Caco-2 (cell line): ENCODE measurements at regions not wholly inside any gene's neighbourhood (a gene's known extent, or its start where the extent isn't known, plus 50 kb on each side); places are given as distances from the start of the nearest gene placed in this dataset.
A peak's percentile ranks its signal among the peaks of the same experiment; 100 is the strongest.

Experiments
- BruUV-seq: library from RNA; stranded (reverse); fragments of 400-500 nt; replicated peaks from 2 replicates; lab custom pipeline; 2021; lab: Mats Ljungman, UMichigan
- CTCF ChIA-PET: fragments of 300-600 bp; sonication (Branson Sonifier 250); formaldehyde crosslinking; loops from one replicate; lab custom pipeline; 2022; ENCODE audit warnings: antibody characterized with exemption; lab: Charles Lee
- POLR2A ChIA-PET: fragments of 300-600 bp; sonication (Branson Sonifier 250); formaldehyde crosslinking; loops from one replicate; lab custom pipeline; 2022; ENCODE audit warnings: antibody characterized with exemption; lab: Charles Lee
- DNase-seq, 2 experiments: peaks; one replicate each; pipeline versions ENCODE4 v3.0.0 to v3.0.0-alpha.2; 2020 to 2022
- H3K27me3 ChIP-seq: replicated peaks from 2 replicates; pipeline ENCODE4 v1.6.0; 2011; ENCODE audit warnings: low read length; ENCODE audit not compliant: control insufficient read depth, insufficient read depth
- H3K36me3 ChIP-seq: 2 replicates; pipeline ENCODE4 v1.5.1; 2011; ENCODE audit warnings: low read length; ENCODE audit not compliant: control insufficient read depth, insufficient read depth
- H3K4me1 ChIP-seq: fragments of 250-450 bp; sonication (Bioruptor Pico); 2 replicates; pipeline ENCODE4 v1.5.1; 2020; ENCODE audit warnings: mild to moderate bottlenecking
- H3K4me3 ChIP-seq: 2 replicates; pipeline ENCODE4 v1.5.1; 2011; ENCODE audit warnings: low read depth, mild to moderate bottlenecking, control low read depth, low read length
- H3K9me3 ChIP-seq: fragments of 250-450 bp; sonication (Bioruptor Pico); 2 replicates; pipeline ENCODE4 v1.5.1; 2020; ENCODE audit warnings: mild to moderate bottlenecking, moderate library complexity
- H3K27ac Mint-ChIP-seq: one replicate; pipeline ENCODE4 v1.8.0; 2022; ENCODE audit warnings: mixed read lengths; ENCODE audit not compliant: unreplicated experiment
- H3K27me3 Mint-ChIP-seq: one replicate; pipeline ENCODE4 v1.8.0; 2022; ENCODE audit warnings: mixed read lengths; ENCODE audit not compliant: insufficient read depth, unreplicated experiment
- H3K36me3 Mint-ChIP-seq: one replicate; pipeline ENCODE4 v1.8.0; 2022; ENCODE audit warnings: mild to moderate bottlenecking, mixed read lengths; ENCODE audit not compliant: insufficient read depth, unreplicated experiment
- H3K4me1 Mint-ChIP-seq: one replicate; pipeline ENCODE4 v1.8.0; 2022; ENCODE audit warnings: low read depth, mixed read lengths; ENCODE audit not compliant: unreplicated experiment
- H3K4me3 Mint-ChIP-seq: one replicate; pipeline ENCODE4 v1.8.0; 2022; ENCODE audit warnings: mild to moderate bottlenecking, moderate library complexity, mixed read lengths; ENCODE audit not compliant: unreplicated experiment
- H3K9me3 Mint-ChIP-seq: one replicate; pipeline ENCODE4 v1.8.0; 2022; ENCODE audit warnings: mixed read lengths; ENCODE audit not compliant: unreplicated experiment
- intact Hi-C: fragments of 100-400 bp; cut with micrococcal nuclease; formaldehyde crosslinking; loops from one replicate; pipeline ENCODE4 v1.10.0; 2022; ENCODE audit not compliant: unreplicated experiment
- TF ChIP-seq, protein P1 (sequence below), 2 experiments: fragments of 200-600 bp in 1 of 2; IDR thresholded peaks; 1 replicate in 1 of 2; 2 replicates in 1 of 2; pipeline versions ENCODE4 v1.5.1 to v1.8.0; 2011 to 2022; ENCODE audit warnings: antibody characterized with exemption in 1 of 2, control low read depth in 1 of 2, inconsistent platforms in 1 of 2, low read depth in 1 of 2, low read length in 1 of 2, mild to moderate bottlenecking in 1 of 2, moderate library complexity in 1 of 2; ENCODE audit not compliant: insufficient read depth in 1 of 2, severe bottlenecking in 1 of 2, unreplicated experiment in 1 of 2

DNA sequence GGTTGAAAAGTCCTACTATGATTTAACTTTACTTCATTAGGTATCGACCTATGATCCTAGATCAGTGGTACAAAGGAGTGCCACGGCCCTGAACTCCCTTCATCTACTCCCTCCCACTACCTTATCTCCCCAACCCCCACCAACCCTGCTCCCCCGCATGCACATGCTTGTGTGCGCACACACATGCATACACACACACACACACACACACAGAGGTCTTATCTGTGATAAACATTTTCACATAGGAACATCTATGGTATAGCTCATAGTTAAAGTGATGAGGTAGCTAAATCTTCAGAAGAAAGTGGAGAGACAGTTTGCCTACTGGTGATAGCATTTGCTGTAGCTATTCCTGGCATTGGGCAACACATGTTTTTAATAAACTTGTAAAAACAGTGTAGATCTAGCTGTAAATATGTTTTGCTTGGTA, 471.3 kb downstream of the ZEB2 start:
- no peaks in the 10 kb centered on the region for H3K9me3 ChIP-seq
- Mint-ChIP-seq H3K4me1 (no peaks in the 10 kb centered on the region), H3K4me3 (no peak overlapping the region), H3K27me3 (no peaks in the 10 kb centered on the region), H3K27ac (no peak overlapping the region), H3K9me3 (no peaks in the 10 kb centered on the region), H3K36me3 (no peaks in the 10 kb centered on the region)
- H3K27me3 ChIP-seq = no peaks in the 10 kb centered on the region
- H3K4me3 ChIP-seq = no peak overlapping the region
- ChIA-PET CTCF (no interaction called here), POLR2A (no interaction called here)
- intact Hi-C loops = no loop called here
- DNase-seq = no peak
- BruUV-seq = no TSS peak
- no peaks in the 10 kb centered on the region for H3K4me1 ChIP-seq
- H3K36me3 ChIP-seq = no peaks in the 10 kb centered on the region
- TF ChIP-seq, protein P1, sequence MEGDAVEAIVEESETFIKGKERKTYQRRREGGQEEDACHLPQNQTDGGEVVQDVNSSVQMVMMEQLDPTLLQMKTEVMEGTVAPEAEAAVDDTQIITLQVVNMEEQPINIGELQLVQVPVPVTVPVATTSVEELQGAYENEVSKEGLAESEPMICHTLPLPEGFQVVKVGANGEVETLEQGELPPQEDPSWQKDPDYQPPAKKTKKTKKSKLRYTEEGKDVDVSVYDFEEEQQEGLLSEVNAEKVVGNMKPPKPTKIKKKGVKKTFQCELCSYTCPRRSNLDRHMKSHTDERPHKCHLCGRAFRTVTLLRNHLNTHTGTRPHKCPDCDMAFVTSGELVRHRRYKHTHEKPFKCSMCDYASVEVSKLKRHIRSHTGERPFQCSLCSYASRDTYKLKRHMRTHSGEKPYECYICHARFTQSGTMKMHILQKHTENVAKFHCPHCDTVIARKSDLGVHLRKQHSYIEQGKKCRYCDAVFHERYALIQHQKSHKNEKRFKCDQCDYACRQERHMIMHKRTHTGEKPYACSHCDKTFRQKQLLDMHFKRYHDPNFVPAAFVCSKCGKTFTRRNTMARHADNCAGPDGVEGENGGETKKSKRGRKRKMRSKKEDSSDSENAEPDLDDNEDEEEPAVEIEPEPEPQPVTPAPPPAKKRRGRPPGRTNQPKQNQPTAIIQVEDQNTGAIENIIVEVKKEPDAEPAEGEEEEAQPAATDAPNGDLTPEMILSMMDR (IDR thresholded peaks at IDR 0.05; ENCODE audit: insufficient read depth in 1 of 2, low read depth in 1 of 2, low read length in 1 of 2, severe bottlenecking in 1 of 2, unreplicated experiment in 1 of 2) = no peak

DNA sequence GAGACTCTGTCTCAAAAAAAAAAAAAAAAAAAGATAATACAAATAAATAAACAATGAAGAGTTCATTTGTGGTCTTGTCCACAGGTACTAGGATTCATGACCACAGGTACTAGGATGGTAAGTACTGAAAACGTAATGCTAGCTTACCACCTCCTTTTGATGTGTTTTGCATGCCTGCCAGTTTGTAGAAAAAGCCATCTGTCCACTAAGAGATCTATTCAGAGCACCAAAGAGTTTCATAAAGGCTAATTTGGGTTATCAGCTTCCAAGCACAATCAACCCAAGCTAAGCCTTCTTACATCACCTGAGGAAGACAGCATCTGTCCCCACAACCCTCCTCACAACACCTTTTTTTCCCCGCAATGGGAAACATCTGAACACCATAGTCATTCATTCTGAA, 477.2 kb downstream of the ZEB2 start:
- no peaks in the 10 kb centered on the region for H3K36me3 Mint-ChIP-seq
- no peak overlapping the region for H3K27ac Mint-ChIP-seq
- H3K27me3 ChIP-seq = no peaks in the 10 kb centered on the region
- H3K36me3 ChIP-seq = no peaks in the 10 kb centered on the region
- H3K9me3 Mint-ChIP-seq = no peaks in the 10 kb centered on the region
- H3K4me3 ChIP-seq = no peak overlapping the region
- no peaks in the 10 kb centered on the region for H3K27me3 Mint-ChIP-seq
- ChIA-PET CTCF (interaction anchor here (0.6 kb wide), 1 partner anchor 871 kb away, joined by 6 read pairs; no protein-coding TSS in a partner anchor), POLR2A (no interaction called here)
- no peaks in the 10 kb centered on the region for H3K4me1 ChIP-seq
- no peak for DNase-seq
- intact Hi-C loops = no loop called here
- H3K4me3 Mint-ChIP-seq = no peak overlapping the region
- peaks cover 18% of the 10 kb centered on the region for H3K4me1 Mint-ChIP-seq
- TF ChIP-seq, protein P1 (IDR thresholded peaks at IDR 0.05; ENCODE audit: insufficient read depth in 1 of 2, low read depth in 1 of 2, low read length in 1 of 2, severe bottlenecking in 1 of 2, unreplicated experiment in 1 of 2) = no peak
- no peaks in the 10 kb centered on the region for H3K9me3 ChIP-seq
- no TSS peak for BruUV-seq

DNA sequence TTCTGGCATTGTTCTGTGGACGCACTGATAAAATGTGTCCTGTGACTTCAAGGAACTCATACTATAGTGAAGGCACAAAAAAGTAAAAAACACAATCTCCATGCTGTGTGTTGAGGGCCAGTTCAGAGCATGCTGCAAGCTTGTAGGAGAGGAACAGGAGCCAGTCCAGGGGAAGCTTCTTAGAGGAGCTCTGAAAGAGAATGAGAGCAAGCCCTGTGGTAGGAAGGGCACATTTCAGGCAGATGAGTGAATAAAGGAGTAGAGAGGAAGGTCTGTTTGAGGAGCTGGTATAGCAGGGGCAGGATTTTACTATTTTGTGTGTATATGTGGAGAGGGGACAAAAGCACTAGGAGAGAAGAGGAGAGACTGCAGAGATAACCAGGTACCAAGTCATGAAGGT, 478.3 kb downstream of the ZEB2 start:
- no TSS peak for BruUV-seq
- no peak for DNase-seq
- ChIA-PET CTCF (no interaction called here), POLR2A (no interaction called here)
- Mint-ChIP-seq H3K36me3 (no peaks in the 10 kb centered on the region), H3K4me3 (no peak overlapping the region), H3K27me3 (no peaks in the 10 kb centered on the region), H3K9me3 (no peaks in the 10 kb centered on the region), H3K27ac (peak overlapping the region; percentile 9), H3K4me1 (peaks cover 18% of the 10 kb centered on the region)
- TF ChIP-seq, protein P1 (IDR thresholded peaks at IDR 0.05; ENCODE audit: insufficient read depth in 1 of 2, low read depth in 1 of 2, low read length in 1 of 2, severe bottlenecking in 1 of 2, unreplicated experiment in 1 of 2) = no peak
- intact Hi-C loops = no loop called here
- Histone ChIP-seq H3K9me3 (no peaks in the 10 kb centered on the region), H3K36me3 (no peaks in the 10 kb centered on the region), H3K4me3 (no peak overlapping the region), H3K27me3 (no peaks in the 10 kb centered on the region), H3K4me1 (no peaks in the 10 kb centered on the region)
